H9 (cell line): ENCODE measurements at regions not wholly inside any gene's neighbourhood (a gene's known extent, or its start where the extent isn't known, plus 50 kb on each side); places are given as distances from the start of the nearest gene placed in this dataset.
"Not testable (repeated sequence)": the region's sequence is repeated elsewhere in the genome, so short reads cannot be mapped to it uniquely, and the experiment has no call there.

Experiments
- DNase-seq: peaks from one replicate; pipeline ENCODE4 v3.0.0-alpha.2; 2017
- H2AFZ ChIP-seq: one replicate; pipeline ENCODE4 v1.6.1; 2013; ENCODE audit warnings: mild to moderate bottlenecking, low read length, control low read depth, moderate library complexity
- H2AK5ac ChIP-seq: 2 replicates; pipeline ENCODE4 v1.6.1; 2013; ENCODE audit warnings: low read length, control low read depth, mixed read lengths; ENCODE audit not compliant: insufficient read length
- H2BK120ac ChIP-seq: one replicate; pipeline ENCODE4 v1.6.1; 2013; ENCODE audit warnings: low read depth, mild to moderate bottlenecking, low read length, control low read depth, inconsistent platforms; ENCODE audit not compliant: poor library complexity, severe bottlenecking
- H2BK12ac ChIP-seq: 2 replicates; pipeline ENCODE4 v1.6.1; 2013; ENCODE audit warnings: low read length, control low read depth, mixed read lengths, low read depth; ENCODE audit not compliant: insufficient read length
- H2BK15ac ChIP-seq: 2 replicates; pipeline ENCODE4 v1.6.1; 2013; ENCODE audit warnings: low read depth, low read length, control low read depth
- H2BK20ac ChIP-seq: one replicate; pipeline ENCODE4 v1.6.1; 2013; ENCODE audit warnings: low read depth, mild to moderate bottlenecking, low read length, control low read depth, inconsistent platforms; ENCODE audit not compliant: poor library complexity, severe bottlenecking
- H2BK5ac ChIP-seq: 2 replicates; pipeline ENCODE4 v1.6.1; 2013; ENCODE audit warnings: low read length, control low read depth, mixed read lengths; ENCODE audit not compliant: insufficient read length
- H3K14ac ChIP-seq: 2 replicates; pipeline ENCODE4 v1.6.1; 2013; ENCODE audit warnings: low read length, control low read depth; ENCODE audit not compliant: insufficient read depth
- H3K18ac ChIP-seq: 2 replicates; pipeline ENCODE4 v1.6.1; 2013; ENCODE audit warnings: low read depth, mild to moderate bottlenecking, mixed read lengths, low read length, control low read depth; ENCODE audit not compliant: insufficient read length
- H3K23ac ChIP-seq: 2 replicates; pipeline ENCODE4 v1.6.1; 2013; ENCODE audit warnings: low read length, control low read depth, mixed read lengths, low read depth; ENCODE audit not compliant: insufficient read length
- H3K23me2 ChIP-seq: 2 replicates; pipeline ENCODE4 v1.6.1; 2013; ENCODE audit warnings: low read depth, mild to moderate bottlenecking, mixed read lengths, low read length, control low read depth; ENCODE audit not compliant: insufficient read length, poor library complexity, severe bottlenecking
- H3K27ac ChIP-seq: 2 replicates; pipeline ENCODE4 v1.5.1; 2013; ENCODE audit warnings: low read length, control low read depth, mixed read lengths, low read depth; ENCODE audit not compliant: insufficient read length
- H3K27me3 ChIP-seq: 2 replicates; pipeline ENCODE4 v1.6.1; 2013; ENCODE audit warnings: low read length, control low read depth, inconsistent platforms; ENCODE audit not compliant: insufficient read depth
- H3K4ac ChIP-seq: 2 replicates; pipeline ENCODE4 v1.6.1; 2013; ENCODE audit warnings: low read depth, mild to moderate bottlenecking, control low read depth, inconsistent platforms, low read length, moderate library complexity
- H3K4me1 ChIP-seq: 2 replicates; pipeline ENCODE4 v1.6.1; 2013; ENCODE audit warnings: low read length, control low read depth, inconsistent platforms; ENCODE audit not compliant: insufficient read depth
- H3K4me2 ChIP-seq: 2 replicates; pipeline ENCODE4 v1.6.1; 2013; ENCODE audit warnings: low read length, control low read depth, mixed read lengths; ENCODE audit not compliant: insufficient read length, insufficient read depth
- H3K56ac ChIP-seq: 2 replicates; pipeline ENCODE4 v1.6.1; 2013; ENCODE audit warnings: low read depth, mild to moderate bottlenecking, mixed read lengths, low read length, control low read depth; ENCODE audit not compliant: insufficient read length
- H3K79me1 ChIP-seq: 2 replicates; pipeline ENCODE4 v1.6.1; 2013; ENCODE audit warnings: low read depth, mild to moderate bottlenecking, moderate library complexity, low read length, control low read depth, inconsistent platforms; ENCODE audit not compliant: insufficient read depth, poor library complexity, severe bottlenecking
- H3K79me2 ChIP-seq: 2 replicates; pipeline ENCODE4 v1.6.1; 2013; ENCODE audit warnings: low read length, control low read depth, inconsistent platforms; ENCODE audit not compliant: insufficient read depth
- H3K9ac ChIP-seq: 2 replicates; pipeline ENCODE4 v1.6.1; 2013; ENCODE audit warnings: low read length, control low read depth, mixed read lengths; ENCODE audit not compliant: insufficient read length; ENCODE audit errors: extremely low read depth
- H3K9me3 ChIP-seq: one replicate; pipeline ENCODE4 v1.6.1; 2013; ENCODE audit warnings: low read depth, low read length, inconsistent platforms; ENCODE audit not compliant: control insufficient read depth
- H3T11ph ChIP-seq: one replicate; pipeline ENCODE4 v1.6.1; 2013; ENCODE audit warnings: mild to moderate bottlenecking, low read length, control low read depth, inconsistent platforms
- H4K20me1 ChIP-seq: one replicate; pipeline ENCODE4 v1.6.1; 2013; ENCODE audit not compliant: control insufficient read depth, insufficient read length, insufficient read depth
- H4K5ac ChIP-seq: 2 replicates; pipeline ENCODE4 v1.6.1; 2013; ENCODE audit warnings: low read depth, mild to moderate bottlenecking, mixed read lengths, low read length, control low read depth; ENCODE audit not compliant: insufficient read length
- H4K8ac ChIP-seq: replicated peaks from 2 replicates; pipeline ENCODE4 v1.6.1; 2013; ENCODE audit warnings: low read length, control low read depth, mixed read lengths, low read depth; ENCODE audit not compliant: insufficient read length
- H4K91ac ChIP-seq: 2 replicates; pipeline ENCODE4 v1.6.1; 2013; ENCODE audit warnings: low read depth, mild to moderate bottlenecking, moderate library complexity, mixed read lengths, low read length, control low read depth; ENCODE audit not compliant: insufficient read length
- H3K27ac Mint-ChIP-seq, 3 experiments: 2 replicates in 2 of 3; 3 replicates in 1 of 3; pipeline ENCODE4 v1.8.0; 2020 to 2021; ENCODE audit warnings: mixed read lengths in 3 of 3, mild to moderate bottlenecking in 1 of 3, moderate library complexity in 1 of 3
- H3K27me3 Mint-ChIP-seq: 2 replicates; pipeline ENCODE4 v1.8.0; 2021; ENCODE audit warnings: low read depth, mild to moderate bottlenecking, moderate library complexity, mixed read lengths
- H3K36me3 Mint-ChIP-seq, 3 experiments: 2 replicates in 2 of 3; 3 replicates in 1 of 3; pipeline ENCODE4 v1.8.0; 2020 to 2021; ENCODE audit warnings: low read depth in 3 of 3, mixed read lengths in 3 of 3; ENCODE audit not compliant: insufficient read depth in 1 of 3
- H3K4me1 Mint-ChIP-seq, 2 experiments: 2 replicates each; pipeline ENCODE4 v1.8.0; 2020; ENCODE audit warnings: mixed read lengths in 2 of 2
- H3K4me3 Mint-ChIP-seq, 2 experiments: 2 replicates in 1 of 2; 3 replicates in 1 of 2; pipeline ENCODE4 v1.8.0; 2020 to 2021; ENCODE audit warnings: mild to moderate bottlenecking in 2 of 2, mixed read lengths in 2 of 2, moderate library complexity in 1 of 2
- H3K9me3 Mint-ChIP-seq, 2 experiments: 2 replicates in 1 of 2; 3 replicates in 1 of 2; pipeline ENCODE4 v1.8.0; 2020; ENCODE audit warnings: mild to moderate bottlenecking in 2 of 2, mixed read lengths in 2 of 2, moderate library complexity in 1 of 2
- whole genome bisulfite sequencing: extraction: QIAGEN DNeasy Blood & Tissue Kit; methylation state at CpG from one replicate; pipeline ENCODE4 v1.1.7; 2013; ENCODE audit warnings: missing lambda C conversion rate, low lambda C conversion rate, mixed read lengths; ENCODE audit not compliant: insufficient read length; ENCODE audit errors: extremely low coverage; 5-methylcytosine and 5-hydroxymethylcytosine counted together
- TF ChIP-seq, protein P1 (sequence below): fragments of 200-600 bp; sonication (generic); conservative IDR thresholded peaks from 3 replicates; pipeline ENCODE4 v1.8.0; 2021; ENCODE audit warnings: antibody characterized with exemption, mild to moderate bottlenecking

DNA sequence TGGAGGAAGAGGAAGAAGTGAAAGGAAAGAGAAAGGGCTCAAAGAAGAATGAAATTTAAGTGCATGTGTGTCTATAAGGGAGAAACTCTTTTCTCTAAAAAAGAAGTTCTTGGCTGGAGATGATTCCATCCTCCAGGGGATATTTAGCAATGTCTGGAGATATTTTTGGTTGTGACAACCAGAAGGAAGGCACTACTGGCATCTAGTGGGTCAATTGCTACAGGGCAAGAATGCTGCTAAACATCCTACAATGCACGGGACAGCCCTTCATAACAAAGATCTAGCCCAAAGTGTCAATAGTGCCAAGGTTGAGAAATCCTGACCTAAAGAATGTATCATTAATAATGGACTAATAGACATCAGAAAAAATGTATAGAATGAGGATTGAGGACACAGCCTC, 57.4 kb upstream of the ST3GAL6 start:
- Mint-ChIP-seq H3K27me3 (no peaks in the 10 kb centered on the region), H3K4me3 (no peak overlapping the region), H3K36me3 (no peaks in the 10 kb centered on the region), H3K27ac (peak overlapping the region in 1 of 3 experiments; percentile 3; a peak in 1 of 7 replicates), H3K4me1 (peaks cover 13 to 26% of the 10 kb centered on the region in 2 experiments), H3K9me3 (no peaks in the 10 kb centered on the region; a peak in 1 of 5 replicates)
- Histone ChIP-seq H2AK5ac (no peak overlapping the region), H2BK120ac (no peak overlapping the region), H3K23ac (no peak overlapping the region), H3K27me3 (no peaks in the 10 kb centered on the region), H3K79me1 (no peaks in the 10 kb centered on the region), H3K14ac (no peak overlapping the region), H3K79me2 (no peaks in the 10 kb centered on the region), H4K91ac (no peak overlapping the region), H3K4me1 (peaks cover 6% of the 10 kb centered on the region; the same call in 1 of the 2 replicates), H2BK12ac (no peak overlapping the region), H3K4ac (no peak overlapping the region), H3K9ac (no peak overlapping the region), H3K56ac (no peak overlapping the region), H2BK15ac (no peak overlapping the region), H3K23me2 (no peaks in the 10 kb centered on the region), H4K8ac (no peak overlapping the region), H3K27ac (no peak overlapping the region), H2AFZ (no peak overlapping the region), H3K4me2 (no peak overlapping the region), H4K5ac (no peak overlapping the region), H2BK5ac (no peak overlapping the region), H3K18ac (no peak overlapping the region), H4K20me1 (no peaks in the 10 kb centered on the region), H2BK20ac (no peak overlapping the region), H3K9me3 (no peaks in the 10 kb centered on the region), H3T11ph (no peak overlapping the region)
- no peak for DNase-seq
- WGBS = no CpG with 5 or more reads among the region's 1 CpG
- TF ChIP-seq, protein P1, sequence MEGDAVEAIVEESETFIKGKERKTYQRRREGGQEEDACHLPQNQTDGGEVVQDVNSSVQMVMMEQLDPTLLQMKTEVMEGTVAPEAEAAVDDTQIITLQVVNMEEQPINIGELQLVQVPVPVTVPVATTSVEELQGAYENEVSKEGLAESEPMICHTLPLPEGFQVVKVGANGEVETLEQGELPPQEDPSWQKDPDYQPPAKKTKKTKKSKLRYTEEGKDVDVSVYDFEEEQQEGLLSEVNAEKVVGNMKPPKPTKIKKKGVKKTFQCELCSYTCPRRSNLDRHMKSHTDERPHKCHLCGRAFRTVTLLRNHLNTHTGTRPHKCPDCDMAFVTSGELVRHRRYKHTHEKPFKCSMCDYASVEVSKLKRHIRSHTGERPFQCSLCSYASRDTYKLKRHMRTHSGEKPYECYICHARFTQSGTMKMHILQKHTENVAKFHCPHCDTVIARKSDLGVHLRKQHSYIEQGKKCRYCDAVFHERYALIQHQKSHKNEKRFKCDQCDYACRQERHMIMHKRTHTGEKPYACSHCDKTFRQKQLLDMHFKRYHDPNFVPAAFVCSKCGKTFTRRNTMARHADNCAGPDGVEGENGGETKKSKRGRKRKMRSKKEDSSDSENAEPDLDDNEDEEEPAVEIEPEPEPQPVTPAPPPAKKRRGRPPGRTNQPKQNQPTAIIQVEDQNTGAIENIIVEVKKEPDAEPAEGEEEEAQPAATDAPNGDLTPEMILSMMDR = peak; percentile 30; the same call in 1 of the 3 replicates

DNA sequence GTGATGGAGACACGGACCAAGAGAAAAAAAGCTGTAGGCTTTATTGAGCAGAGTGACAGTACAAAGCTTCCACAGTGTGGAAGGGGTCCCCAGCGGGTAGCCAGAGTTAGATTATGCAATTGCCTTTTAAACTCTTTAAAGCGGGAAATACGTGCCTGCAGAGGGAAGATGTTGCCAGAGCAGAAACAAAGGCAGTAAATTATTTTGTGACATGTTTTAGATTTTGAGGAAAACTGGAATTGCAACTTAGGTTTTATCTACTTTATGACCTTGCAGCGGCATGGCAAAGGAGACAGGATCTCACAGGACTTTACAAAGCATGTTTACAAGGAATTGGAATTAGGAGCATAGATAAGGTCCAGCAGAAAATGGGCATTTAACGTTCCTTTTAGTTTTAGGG, 54.5 kb upstream of the ST3GAL6 start:
- not testable (repeated sequence) for H3K14ac ChIP-seq, H3K23me2 ChIP-seq, H3K4me1 ChIP-seq, H4K91ac ChIP-seq, H2BK12ac ChIP-seq, DNase-seq, H3K27me3 Mint-ChIP-seq, H3K4ac ChIP-seq, H2BK20ac ChIP-seq, H3K18ac ChIP-seq, H4K5ac ChIP-seq, H3K9me3 ChIP-seq, H3K79me1 ChIP-seq, H3K9me3 Mint-ChIP-seq, H2BK15ac ChIP-seq, H3K36me3 Mint-ChIP-seq, H3K4me3 Mint-ChIP-seq, H3K27ac ChIP-seq, H3K27me3 ChIP-seq, H2AFZ ChIP-seq, H3K79me2 ChIP-seq, H4K8ac ChIP-seq, H3K23ac ChIP-seq, H4K20me1 ChIP-seq, H3K9ac ChIP-seq, H2BK120ac ChIP-seq, H3K4me2 ChIP-seq, H3K56ac ChIP-seq, H2BK5ac ChIP-seq, H3T11ph ChIP-seq, H2AK5ac ChIP-seq
- no CpG with 5 or more reads among the region's 6 CpGs for WGBS
- peaks cover 18 to 32% of the 10 kb centered on the region in 2 experiments for H3K4me1 Mint-ChIP-seq
- peak overlapping the region in 1 of 3 experiments; percentile 63; a peak in 3 of 7 replicates for H3K27ac Mint-ChIP-seq
